ENCODE measurements at regions not wholly inside any gene's neighbourhood (a gene's known extent, or its start where the extent isn't known, plus 50 kb on each side); places are given as distances from the start of the nearest gene placed in this dataset.
A peak's percentile ranks its signal among the peaks of the same experiment; 100 is the strongest.

DNA sequence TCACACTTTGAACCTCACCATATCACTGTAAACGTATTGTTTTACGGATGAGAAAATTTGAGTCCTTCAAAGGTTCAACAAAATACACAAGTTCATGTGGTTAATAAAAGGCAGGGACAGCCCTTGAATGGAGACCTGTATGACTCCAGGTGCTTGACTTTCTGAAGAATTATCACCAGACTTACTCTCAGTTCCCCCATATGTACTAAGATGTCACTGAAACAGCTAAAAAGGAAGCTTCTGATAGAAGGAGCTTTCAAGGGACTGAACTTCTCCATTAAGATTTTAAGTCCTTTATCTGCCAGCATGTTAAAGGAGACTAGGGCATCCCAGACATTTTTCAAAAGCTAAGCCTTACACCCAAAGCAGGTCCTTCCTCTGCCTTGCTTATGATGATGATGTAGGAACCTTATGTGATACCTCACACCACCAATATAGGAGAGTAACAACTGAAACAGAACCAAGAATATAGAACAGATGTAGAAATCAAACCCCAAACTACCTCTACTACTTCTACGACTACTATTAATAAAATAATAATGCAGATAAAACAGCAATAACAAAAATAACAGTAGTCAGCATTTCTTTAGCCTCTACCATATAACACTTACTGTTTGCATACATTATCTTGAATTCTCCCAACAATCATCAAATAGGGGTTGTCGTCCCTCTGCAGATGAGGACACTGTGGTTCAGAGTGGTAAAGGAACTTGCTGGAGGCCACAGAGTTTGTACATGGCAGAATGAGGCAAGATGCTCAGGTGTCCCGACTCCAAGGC, 273.9 kb downstream of the ELAVL2 start:
- DNase-seq, result no peak

DNA sequence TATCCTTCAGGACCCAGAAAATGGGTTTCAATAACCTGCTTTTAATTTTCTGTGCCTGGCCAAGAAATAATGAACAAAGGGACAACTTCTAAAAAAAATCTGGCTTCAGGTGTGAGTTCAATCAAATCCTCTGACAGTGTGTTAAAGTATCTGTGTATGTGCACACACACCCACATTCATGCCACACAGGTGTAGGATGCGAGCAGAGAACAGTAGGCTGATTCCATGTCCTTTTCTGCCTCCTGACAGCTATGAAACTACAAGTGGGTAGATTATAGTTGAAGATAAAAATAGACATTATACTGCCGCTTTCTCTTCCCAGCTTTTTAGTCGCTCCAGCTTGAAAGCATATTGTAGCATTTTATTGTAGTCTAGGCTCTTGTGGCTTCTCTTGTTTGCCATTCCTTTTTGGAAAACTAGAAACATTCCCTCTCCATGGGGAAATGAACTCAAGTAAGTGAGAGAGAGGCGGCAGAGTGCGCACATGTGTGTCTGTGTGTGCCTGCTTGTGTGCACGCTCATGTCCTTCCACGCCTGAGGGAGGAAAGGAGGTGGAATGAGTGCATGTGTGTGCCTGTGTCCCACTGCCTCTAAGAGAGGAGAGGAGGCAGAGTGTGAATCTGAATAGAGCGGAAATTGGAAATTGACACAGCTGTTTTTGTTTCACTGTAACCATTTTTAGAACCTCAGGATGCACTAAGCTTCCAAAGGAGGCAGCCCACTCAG, 273.0 kb downstream of the ELAVL2 start:
- no peak for DNase-seq

DNA sequence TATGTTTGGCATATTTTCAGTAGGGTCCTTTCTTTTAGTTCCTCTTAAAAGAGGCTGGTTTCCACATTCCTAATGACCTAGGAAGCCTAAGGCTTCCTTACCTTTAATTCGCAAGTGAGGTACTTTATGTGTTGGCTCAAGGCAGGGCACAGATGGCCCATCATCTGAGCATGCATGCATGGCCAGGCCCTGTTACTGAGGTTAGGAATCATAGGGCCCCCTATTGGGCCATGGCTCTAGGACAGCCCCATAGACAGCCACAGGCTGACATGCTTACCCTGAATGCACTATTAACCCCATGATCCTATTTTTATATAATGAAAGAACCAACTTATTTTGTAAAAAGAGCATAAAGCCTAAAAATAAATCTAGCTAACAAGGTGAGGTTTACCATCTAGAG, 271.4 kb downstream of the ELAVL2 start:
- peak; percentile 5 for DNase-seq

DNA sequence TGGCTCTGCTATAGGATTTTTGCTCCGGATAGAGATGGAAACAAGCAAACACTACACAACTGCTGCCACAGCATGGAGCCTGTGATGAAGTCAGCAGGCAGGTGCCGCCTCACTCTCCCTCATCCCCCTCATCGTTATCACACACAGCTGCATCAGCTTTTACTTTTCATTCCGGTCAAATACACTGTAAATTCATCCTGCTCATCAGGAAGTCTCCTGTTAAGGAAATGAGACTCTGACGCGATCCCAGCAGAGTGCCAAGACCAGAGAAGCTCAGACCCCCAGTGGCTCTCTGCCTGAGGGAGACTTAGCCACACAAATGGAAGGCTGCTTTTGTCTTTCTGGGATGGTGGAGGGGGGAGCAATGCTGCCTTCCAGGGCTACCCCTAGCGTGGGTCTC, 270.2 kb downstream of the ELAVL2 start:
- DNase-seq, result no peak

DNA sequence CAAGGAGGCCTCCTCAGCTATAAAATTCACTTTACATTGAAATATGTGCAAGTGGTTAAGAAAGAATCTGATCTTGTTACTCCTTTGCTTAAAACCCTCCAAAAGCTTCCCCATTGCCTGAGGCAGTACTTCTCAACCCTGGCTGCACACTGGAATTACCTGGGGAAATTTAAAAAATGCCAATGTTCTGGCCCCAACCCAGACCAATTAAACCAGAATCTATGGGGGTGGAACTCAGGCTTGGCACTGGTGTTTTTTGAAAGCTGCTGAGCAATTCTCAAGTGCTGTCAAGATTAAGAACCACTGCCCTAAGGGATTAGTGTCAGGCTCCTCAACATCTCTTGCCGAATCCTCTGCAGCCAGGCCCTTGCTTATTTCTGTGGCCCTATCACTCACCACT, 269.6 kb downstream of the ELAVL2 start:
- DNase-seq, result peak; percentile 19

DNA sequence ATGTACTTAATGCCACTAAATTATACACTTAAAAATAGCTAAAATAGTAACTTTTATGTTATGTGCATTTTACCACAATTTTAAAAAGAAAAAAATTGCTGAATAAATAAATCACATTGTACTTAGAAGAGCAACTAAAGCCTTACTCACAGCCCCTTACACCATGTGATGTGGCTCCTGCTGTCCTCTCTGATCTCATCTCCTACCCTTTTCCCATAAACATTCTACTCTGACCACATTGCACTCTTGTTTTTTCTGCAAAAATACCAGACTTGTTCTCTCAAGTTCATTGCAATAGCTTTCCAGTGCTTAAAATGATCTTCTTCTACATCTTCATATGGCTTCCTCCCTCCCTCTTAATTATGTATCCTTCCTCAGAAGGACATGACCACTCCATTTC, 268.4 kb downstream of the ELAVL2 start:
- no peak for DNase-seq

DNA sequence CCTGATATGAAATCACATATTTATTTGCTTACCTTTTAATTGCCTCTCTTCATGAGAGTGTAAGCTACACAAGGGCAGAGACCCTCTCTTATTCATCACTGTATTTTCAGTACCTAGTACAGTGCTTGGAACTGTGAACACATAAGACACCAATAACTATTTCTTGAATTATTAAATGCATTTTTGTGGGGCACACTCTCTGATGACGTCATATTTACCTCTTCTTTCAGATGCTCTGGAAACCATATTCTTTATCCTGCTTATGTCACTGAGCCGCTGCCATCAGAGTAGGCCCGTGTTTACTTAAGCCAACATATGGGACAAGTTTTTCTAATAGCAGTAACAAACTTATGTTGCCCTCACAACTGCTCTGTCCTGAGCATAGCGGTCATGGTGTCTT, 266.5 kb downstream of the ELAVL2 start:
- DNase-seq, result no peak

DNA sequence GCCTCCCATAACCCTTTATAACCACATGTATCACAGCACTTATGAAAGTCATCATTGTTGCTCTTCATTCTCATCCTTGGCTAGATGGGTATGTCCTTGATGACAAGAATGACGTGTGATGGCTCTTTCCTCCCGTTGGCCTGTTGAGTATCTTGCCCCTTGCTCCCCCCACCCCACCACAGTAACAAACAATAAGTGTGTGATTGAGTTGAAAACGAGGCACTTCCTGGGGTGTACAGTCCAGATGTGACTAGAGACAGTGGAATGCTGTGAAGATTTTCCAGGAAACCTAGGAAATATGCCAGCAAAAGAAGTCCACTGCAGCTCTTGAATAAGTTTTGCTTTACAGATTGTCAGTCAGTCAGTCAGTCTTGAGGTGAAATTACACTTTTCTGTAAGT, 262.5 kb downstream of the ELAVL2 start:
- DNase-seq, result no peak

DNA sequence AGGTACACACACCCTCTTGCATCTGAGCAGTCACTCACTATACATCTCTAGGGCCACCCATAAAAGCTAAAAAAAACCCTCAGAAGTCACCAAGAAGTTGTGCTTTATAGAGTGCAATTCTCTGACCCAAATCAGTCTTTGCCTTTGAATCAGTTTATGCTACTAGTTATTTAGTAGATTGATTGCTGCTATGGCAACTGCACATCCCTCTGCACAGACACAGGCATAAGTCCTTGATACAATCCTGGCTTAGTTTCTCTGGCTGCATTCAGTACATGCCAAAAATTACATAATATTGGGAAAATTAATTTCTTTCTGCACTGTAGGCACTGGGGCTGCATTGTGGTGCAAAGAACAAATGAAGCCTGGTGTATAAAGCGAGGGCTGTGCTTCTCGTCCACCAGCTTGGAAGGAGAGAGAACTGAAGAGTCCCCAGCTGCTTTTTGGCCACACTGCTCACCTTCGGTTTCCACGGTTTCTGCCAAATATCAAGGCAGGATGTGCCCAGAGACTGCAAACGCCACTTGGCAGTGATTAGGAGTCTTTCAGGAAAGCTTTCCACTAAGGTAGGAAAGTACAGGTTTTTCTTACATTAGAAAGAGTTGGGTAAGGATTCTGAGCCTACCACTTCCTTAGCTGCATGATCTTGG, 258.4 kb downstream of the ELAVL2 start:
- no peak for DNase-seq

DNA sequence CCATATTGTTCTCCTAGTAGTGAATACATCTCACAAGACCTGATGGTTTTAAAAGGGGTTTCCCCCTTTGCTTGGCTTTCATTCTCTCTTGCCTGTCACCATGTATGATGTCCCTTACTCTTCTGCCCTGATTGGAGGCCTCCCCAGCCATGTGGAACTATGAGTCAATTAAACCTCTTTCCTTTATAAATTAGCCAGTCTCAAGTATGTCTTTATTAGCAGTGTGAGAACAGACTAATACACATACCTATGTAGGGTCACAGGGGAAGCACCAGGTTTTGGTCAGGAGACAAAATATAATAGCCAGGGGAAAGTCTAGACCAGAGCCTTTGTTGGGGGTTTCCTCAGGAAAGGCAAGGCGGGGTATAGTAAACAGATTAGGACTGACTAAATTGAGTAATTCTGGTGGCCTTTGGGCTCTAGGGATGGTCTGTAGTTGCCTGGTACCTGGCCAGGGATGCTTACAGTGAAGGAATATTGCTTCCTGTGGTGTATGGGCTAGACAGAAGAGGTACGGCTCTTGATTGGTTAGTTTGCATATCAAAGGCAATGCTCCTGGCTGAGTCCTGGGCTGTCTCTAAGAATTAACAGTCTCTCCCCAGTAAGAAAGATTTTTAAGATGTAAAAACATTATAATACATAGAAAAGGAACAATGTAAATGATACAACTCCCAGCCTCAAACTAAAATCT, 254.5 kb downstream of the ELAVL2 start:
- DNase-seq, result no peak

DNA sequence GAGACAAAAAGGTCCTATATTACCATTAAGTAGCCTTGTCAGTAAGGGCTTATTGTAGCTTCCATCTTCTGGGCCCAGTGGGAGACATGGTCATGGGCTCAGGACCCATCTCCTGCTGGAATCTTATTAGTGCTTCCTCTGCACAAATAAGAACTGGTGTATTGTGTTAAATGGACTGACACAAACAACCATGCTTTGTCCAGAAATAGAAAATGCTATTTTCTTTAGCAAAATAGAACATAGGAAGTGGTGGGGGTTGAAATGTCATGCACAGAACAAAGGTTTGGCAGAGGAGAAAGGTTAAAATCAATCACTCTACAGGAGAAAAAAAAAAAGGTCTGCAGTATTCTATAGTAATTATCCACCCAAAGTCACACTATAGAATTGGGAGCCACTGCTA, 252.2 kb downstream of the ELAVL2 start:
- no peak for DNase-seq

DNA sequence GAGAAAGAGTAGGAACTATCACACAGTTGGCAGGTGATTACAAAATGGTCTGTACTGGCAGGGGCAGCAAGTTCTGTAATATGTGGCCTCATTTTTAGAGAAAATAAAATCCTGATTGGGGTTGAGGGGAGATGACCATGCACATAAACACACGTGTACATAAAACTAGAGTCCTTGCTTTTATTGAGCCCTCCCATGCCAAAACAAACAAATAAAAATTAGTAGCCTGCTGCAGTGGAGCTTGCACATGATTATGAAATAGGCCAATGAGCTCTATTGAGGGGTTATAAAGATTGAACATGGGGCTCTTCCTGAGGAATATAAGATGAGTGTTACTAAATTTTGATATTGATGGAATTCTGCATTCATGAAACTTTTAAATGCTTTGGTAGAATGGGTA, 248.4 kb downstream of the ELAVL2 start:
- no peak for DNase-seq

DNA sequence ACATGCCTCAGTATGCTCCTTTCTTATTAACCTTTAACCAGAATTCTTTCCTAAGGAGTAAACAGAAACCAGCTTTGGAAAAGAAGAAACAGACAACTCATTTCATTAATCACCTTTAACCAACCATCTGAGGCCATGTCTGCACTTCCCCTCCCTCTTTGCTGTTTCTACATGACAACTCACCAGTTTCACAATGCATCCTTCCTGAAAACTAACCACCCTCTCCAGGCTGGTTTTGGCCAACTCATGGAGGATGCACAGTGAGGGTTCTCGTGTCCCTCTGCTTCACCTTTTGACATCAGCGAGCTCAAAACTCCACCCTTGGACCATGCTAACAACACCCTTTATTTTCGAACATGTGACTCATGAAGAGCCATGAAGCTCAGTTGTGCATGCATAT, 244.1 kb downstream of the ELAVL2 start:
- DNase-seq, result no peak

DNA sequence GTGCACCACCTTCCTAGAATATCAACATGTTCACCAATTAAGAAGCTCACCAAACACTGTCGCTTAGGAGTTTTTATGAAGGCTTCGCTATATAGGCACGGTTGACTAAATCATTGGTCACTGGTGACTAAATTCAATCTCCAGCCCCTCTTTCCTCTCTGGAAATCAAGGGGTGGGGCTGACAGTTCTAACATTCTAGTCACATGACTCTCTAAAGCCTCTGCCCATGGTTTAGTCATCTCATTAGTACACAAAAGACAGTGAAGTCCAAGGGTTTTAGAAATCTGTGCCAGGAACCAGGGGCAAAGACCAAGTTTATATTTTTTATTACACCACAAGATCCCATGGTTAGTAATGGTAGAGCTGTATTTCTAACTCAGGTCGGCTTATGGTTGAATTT, 243.2 kb downstream of the ELAVL2 start:
- DNase-seq, result no peak

DNA sequence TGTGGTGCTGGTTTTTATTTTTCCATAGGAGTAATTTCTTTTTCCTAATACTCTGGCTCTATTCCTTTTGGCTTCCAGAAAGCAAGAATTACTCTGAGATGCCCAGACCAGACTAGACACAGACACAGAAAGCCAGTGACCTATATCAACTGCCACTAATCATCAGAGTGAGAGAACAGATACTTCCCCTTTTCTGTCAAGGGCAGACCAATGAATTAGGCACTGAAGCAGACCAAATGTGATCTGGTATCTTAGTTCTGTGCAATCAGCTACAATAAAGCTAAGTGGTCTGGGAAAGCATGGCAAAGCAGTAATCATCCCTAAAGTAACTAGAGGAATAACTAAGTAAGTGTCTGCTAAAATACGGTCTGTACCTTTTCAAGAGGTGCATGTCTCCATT, 239.1 kb downstream of the ELAVL2 start:
- DNase-seq, result no peak

DNA sequence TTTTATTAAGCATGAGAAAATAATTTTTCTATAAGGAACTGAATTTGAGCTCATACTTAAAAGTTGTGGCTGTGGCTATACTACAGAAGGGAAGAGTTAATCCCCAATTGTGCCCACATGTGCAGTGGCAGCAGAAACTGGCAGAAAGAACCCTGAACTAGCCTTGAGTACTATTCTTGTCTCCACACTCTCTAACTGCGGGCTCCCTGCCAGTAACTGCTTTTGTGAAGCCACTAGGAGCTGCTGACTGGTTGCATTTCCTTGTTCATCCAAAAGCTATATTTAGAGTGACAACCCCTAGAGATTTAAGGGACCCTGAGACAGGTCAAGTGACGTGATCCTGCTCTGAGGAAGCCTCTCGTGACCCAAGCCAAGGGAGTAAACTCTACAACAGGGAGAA, 238.6 kb downstream of the ELAVL2 start:
- no peak for DNase-seq

DNA sequence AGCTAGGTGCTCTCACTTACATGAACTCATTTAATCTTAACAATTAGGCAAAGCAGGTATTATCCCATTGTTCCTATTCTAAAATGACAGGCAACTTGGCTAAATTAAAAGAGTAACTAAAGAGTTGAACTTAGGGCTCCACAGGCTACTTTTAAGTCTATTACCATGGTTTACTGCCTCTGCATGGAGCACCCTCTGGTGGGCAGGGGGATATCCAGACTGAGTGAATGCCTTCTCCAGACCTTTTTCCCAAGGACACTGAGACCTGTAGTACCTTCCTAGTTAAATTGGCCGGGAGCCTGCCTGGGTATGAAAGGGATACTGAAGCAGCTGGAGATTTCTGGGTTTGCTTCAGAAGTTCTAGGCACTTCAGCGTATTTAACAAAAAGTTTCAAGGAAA, 238.1 kb downstream of the ELAVL2 start:
- DNase-seq, result no peak

DNA sequence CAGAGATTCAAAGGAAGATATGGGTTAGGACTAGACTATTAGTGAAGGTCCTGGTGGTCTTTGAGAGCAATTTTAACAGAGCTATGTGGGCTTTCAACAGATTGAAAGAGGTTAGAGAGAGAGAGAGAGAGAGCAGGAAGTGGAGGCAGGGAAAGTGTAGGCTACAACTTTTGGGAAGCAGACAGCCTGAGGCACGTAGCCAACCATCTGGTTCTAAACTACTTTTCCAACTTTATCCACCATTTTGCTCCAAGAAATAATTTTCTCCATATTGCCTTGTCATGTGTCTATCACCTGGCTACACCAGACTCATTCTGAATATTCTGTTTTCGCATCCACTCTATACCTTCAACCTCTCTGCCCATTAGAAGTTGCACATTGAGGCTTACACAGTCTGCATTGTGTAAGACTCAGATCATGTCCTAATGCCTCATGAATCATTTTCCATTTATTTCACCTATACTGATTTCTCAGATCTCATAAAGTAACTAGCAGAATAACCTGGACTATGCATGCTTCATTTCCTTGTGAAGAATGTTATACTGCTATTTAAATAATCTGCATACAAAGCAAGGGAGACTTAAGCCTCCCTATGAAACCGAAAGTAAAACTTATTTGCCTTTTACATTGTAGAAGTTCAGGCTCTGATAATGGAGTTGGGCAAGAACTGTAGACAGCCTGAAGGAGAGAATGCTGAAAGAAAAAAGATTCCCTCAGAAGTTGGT, 235.6 kb downstream of the ELAVL2 start:
- DNase-seq, result no peak

DNA sequence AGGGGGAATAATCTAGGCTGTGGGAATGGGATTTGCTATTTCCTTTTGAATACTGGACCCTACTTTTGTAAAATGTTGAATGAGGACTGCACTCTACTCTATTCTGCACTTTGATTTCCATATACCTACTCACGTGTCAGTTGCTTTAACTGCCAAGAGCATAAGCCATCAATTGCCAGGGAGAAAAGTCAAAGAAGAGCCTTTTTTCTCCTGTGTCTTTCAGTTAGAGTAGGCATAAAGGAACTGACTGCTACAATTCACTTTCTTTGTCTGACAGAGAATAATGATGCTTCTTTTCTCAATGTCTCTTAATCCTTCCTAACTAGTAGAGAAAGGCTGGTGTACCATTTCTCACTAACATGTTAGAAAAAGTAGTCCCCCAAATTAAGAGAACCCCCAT, 231.6 kb downstream of the ELAVL2 start:
- no peak for DNase-seq

DNA sequence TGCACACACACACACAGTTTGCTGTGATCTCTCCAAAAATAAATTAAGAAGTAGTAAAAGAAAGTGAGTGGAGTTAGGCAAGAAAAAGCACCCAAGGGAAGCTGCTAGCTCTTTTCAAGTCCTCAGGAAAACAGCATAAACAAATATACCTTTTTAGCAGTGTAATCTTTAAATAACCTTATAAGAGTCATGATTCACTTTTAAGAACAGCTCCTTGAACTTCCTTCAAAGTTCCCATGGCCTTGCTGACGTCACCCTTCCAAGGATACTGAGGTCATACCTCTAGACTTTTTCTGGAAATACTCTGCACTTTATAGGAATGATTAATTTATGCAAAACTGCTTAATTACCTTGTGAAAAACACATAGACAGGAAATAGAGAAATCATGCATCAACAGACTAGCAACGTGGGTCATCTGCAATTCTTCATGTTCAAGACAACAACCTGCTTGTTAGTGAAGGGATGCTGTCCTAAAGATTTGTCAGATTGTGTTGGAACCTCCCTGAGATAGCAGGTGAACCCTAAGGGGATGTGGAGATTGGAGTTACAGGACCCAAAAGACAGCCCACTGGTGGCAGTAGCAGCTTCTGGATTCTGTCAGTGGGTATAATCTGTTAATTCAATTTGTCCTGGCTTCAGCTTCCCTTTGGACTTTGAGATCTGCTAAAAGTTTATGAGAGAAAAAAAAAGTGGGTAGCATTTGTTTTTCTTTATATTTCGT, 229.0 kb downstream of the ELAVL2 start:
- DNase-seq, result no peak

DNA sequence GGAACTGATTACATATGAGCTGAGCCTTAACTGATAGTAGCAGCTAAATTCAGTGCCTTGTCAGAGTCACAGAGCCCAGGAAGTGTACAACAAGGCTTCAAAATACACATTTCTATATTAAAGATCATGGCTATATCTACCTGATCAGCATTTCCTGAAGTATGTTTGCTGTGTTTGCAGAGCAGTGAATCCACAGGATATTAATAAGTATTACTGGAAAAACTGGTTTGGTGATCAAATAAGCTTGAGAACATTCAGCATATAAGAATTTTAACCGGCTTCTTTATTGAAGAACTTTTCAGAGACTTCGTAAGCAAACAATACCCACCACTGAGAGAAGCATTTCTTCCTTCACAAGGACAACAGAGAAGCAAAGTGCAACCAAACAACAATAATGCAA, 227.0 kb downstream of the ELAVL2 start:
- no peak for DNase-seq

DNA sequence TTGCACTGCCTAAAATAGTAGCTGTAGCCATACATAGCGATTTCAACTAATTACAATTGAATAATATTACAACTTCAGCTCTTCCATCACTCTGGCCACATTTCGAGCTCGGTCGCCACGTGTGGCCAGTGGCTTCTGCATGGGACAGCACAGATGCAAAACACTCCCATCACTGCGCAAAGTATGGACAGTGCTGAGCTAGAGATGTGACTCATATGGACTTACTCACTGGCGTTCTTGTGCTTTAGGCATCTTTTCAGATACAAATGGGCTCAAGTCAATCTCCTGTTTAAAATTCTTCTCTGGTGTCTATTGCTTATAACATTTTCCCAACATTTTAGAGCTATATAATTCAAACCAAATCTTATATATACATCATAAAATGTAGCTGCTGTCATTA, 222.7 kb downstream of the ELAVL2 start:
- no peak for DNase-seq
